ENCODE measurements at regions not wholly inside any gene's neighbourhood (a gene's known extent, or its start where the extent isn't known, plus 50 kb on each side); places are given as distances from the start of the nearest gene placed in this dataset.

DNA sequence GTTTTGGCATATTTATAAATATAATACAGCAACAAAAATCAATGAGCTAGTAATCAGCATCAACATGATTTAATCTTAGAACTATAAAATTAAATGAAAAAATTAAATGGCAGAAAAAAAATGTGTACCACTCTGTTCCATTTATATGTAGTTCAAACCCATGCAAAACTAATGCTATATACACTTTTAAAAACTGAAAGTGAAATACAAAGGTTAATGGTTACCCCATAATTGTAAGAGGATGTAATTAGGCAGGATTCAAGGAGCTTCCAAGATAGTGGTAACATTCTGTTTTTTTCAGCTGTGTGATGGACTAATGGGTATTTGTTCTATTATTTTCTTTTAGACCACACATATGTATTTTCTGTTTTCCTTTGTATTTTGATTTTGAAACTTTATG is 492.1 kb downstream of the UTRN start:
- TF ChIP-seq, protein P1, sequence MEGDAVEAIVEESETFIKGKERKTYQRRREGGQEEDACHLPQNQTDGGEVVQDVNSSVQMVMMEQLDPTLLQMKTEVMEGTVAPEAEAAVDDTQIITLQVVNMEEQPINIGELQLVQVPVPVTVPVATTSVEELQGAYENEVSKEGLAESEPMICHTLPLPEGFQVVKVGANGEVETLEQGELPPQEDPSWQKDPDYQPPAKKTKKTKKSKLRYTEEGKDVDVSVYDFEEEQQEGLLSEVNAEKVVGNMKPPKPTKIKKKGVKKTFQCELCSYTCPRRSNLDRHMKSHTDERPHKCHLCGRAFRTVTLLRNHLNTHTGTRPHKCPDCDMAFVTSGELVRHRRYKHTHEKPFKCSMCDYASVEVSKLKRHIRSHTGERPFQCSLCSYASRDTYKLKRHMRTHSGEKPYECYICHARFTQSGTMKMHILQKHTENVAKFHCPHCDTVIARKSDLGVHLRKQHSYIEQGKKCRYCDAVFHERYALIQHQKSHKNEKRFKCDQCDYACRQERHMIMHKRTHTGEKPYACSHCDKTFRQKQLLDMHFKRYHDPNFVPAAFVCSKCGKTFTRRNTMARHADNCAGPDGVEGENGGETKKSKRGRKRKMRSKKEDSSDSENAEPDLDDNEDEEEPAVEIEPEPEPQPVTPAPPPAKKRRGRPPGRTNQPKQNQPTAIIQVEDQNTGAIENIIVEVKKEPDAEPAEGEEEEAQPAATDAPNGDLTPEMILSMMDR (IDR thresholded peaks at IDR 0.05; ENCODE audit: low read length): no peak
- TF ChIP-seq EZH2 (IDR thresholded peaks at IDR 0.05; ENCODE audit: borderline replicate concordance, low read length): no peak

Data from OCI-LY1 (cell line).